GM18868 (cell line): ENCODE measurements at regions not wholly inside any gene's neighbourhood (a gene's known extent, or its start where the extent isn't known, plus 50 kb on each side); places are given as distances from the start of the nearest gene placed in this dataset.

Source experiments
- ATAC-seq: cut with Tn5 transposase; IDR thresholded peaks from one replicate; pipeline ENCODE4 v1.9.1; 2021; ENCODE audit warnings: mild to moderate bottlenecking, moderate library complexity; ENCODE audit not compliant: unreplicated experiment

DNA sequence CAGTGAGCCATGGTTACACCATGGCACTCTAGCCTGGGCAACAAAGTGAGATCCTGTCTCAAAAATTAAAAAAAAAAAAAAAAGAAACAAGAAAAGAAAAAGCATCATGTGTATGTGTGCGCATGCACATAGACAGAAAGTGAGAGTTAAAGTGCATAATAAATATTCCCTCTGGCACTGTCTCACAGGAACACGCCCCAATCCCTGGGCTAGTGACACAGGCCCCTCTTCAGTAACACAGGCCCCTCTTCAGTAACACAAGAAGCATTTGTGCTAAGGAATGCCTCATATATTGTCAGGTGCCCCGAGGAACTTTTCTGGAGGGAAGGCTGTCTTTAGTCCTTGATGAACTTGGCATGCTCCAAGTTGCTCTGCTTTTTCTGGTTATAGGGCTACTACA lies 57.5 kb downstream of the RPL27A start:
- ATAC-seq = no peak

DNA sequence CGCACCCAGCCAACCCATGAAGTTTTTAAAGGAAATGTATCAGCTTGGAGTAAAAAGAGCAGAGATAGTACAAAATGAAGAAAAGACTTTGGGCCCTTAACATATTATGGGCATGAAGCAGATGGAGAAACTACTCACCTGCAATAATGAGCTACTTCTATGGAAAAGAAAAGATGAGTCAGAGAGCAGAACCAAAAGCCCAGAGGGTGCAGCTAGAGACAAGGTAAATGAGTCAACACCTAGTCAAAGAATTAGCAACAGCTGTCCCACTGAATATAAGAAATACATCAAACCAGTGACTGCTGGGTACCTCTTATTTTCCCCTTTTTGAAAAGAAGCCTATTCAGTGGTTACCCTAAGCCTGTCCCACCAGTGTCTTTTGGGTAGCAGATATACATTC lies 61.8 kb downstream of the RPL27A start:
- ATAC-seq = no peak

DNA sequence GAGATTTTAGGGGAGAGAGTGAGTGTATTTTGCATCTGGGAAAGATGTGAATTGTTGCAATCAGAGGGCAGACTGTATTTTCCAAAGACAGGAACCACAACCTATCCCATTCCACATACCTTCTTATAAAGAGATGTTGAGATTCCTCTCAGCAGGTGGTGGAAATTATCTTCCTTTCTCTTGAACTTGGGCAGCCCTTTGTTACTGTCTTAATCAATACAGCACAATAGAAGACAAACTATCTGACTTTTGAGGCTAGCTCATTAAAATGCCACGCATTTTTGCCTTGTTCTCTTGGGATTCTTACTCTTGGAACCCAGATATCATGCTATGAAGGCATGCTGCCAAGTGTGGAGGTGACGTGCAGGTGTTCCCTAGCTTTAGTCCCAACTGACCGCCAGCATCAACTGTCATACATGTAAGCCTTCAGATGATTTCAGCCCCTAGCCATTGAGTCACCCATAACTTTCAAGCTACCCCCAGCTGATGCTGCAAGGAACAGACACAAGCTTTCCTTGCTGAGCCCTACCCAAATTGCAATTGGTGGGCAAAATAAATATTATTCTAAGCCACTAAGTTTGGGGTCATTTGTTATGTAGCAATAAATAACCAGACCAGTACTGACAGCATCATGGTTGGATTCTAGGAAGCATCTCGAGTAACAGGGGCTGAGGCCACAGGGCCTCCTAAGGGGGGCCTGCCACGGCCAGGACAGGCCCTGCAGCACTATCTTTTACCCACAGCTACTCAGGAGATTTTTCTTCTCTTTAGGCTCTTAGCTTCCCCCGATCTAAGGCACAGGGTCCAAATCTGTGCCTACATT lies 63.0 kb downstream of the RPL27A start:
- ATAC-seq = no peak

DNA sequence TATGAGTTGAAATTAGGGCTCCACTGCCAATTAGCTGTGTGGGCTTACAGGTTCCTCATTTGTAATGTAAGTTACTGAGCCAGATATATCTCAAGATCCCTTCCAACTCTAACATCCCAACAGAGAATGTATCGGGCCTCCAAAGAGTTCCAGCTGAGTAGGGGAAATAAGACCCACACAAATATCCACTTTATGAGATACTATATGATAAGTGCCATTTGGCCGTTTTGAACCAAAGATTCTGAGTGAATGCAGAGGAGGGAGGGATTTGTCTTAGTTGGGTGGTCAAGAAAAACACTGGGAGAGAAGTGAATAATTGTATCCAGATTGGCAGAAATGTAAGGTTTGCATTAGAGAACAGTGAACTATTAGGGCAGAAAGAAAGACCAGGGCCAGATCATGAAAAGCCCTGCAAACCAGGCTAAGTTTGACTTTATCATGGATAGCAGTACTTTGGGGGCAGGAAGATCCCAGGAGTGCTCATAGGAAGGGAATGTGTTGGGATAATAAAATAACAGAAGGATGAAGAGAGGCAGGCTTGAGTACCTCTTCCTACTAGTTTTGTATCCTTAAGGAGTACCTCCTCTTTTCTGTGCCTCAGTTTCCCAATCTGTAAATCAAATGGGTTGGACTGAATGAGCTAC lies 63.9 kb downstream of the RPL27A start:
- no peak for ATAC-seq

DNA sequence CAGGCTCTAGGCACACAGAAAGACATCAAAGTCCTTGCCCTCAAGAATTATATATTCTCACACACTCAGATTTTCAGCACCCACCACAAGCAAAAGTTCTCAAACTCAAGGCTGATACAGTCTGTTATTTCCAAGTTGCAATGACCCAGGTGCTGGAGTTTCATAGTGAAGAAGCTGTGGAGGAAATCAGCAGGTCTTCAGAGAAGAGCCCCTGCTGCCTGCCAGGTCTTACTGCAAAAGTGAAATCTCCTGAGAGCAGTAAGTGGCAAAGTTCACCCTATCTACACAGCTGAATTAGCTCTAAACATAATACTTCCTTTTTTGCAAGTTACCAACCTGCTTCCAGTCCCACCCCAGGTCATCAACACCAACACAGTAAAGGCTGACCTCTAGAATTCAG lies 64.6 kb downstream of the RPL27A start:
- no peak for ATAC-seq

DNA sequence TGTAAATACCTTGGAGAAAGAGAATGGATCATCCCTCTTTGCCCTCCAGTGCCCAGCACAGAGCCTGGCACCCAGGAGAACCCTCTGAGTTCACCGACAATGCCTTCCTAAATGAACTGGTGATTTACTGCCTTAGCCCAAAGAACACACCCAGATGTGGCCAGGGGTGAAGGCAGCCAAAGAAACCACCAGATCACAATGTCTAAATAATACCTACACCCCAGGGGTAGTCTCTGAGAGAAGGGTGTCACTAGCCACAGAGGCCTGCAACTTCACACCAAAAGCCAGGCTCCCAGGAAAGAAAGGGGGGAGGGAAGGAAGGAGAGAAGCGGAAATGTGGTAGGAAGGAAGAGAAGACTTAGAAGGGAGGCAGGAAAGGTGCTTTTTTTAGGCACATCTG lies 65.7 kb downstream of the RPL27A start:
- ATAC-seq = no peak

DNA sequence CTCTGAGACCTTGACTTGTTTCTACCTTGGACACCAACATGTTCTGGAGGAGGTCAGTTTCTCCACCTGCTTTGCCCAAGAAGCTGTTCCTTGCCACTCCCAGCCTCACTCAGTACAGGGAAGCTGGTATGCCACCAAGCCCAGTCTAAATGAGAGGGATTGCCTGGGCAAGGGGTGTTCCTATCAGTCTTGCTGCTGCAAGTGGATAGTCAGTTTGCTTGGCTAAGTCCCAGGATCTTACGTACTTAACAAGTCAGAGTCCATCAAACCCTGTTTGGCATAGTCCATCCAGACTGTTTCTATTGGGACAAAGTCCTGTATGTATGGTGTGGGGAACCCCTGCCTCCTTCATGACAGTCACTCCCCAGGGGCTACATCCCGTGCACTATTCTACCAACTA lies 66.6 kb downstream of the RPL27A start:
- ATAC-seq = no peak

DNA sequence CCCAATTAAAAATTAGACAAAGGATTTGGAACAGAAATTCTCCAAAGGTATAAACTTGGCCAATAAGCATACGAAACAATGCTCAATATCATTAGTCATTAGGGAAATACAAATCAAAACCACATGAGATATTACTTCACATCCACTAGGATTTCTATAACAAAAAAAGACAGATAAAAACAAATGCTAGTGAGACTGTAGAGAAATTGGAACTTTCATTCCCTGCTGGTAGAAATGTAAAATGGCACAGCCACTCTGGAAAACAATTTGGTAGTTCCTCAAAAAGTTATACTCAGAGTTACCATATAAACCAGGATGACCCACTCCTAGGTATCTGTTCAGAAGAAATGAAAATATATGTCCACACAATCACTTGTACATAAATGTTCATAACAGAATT lies 71.6 kb downstream of the RPL27A start:
- ATAC-seq = no peak

DNA sequence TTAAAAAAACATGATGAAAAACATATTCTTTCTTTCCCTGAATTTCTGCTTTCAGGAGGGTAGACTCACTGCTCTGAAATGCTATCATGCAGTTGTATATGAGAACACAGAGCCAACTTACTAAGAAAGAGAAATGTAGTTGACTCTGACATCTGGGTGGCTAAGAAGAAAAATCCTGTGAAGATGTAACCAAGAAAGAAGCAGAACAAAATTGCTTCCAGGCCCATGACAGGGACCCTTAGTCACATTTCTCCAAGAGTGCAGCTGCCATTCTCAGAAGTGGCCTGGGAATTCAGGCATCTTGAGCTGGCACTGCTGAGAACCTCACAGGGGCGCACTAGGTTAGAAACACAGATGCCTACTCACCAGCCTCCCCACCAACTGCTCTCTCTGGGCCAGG lies 73.6 kb downstream of the RPL27A start:
- ATAC-seq = no peak

DNA sequence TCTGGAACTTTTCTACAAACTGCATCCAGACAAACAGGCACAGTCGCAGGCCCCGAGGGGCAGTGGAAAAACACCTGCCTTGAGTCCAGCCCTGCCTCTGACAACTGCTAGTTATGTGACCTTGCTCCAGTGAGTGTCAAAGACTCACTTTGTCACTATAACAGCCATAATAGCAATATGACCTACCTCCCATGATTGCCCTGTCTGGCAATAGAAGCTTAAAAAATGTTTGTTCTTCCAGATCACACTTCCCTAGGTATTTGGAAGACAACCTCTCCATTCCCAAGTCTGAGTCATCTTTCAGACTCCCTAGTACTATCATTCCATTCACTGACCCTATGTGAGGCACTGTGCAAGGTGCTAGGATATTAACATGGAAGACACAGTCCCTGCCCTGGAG lies 74.5 kb downstream of the RPL27A start:
- ATAC-seq = no peak

DNA sequence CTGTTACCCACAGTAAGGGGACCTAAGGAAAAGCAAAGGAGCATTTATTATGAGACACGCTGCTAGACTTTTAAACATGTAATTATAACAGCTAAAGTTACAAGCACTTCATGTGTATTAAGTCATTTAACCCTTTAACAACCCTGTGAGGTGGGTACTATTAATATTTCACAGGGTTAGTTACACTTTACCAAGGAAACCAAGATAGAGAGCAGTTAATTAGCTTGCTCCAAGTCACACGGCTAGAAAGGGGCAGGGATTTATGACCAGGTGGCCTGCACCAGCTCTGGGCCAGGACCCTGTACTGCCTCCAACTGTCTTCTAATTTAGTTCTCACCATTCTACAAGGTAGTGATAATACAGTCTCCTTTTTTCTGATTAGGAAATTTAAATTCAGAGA lies 74.9 kb downstream of the RPL27A start:
- ATAC-seq = no peak

DNA sequence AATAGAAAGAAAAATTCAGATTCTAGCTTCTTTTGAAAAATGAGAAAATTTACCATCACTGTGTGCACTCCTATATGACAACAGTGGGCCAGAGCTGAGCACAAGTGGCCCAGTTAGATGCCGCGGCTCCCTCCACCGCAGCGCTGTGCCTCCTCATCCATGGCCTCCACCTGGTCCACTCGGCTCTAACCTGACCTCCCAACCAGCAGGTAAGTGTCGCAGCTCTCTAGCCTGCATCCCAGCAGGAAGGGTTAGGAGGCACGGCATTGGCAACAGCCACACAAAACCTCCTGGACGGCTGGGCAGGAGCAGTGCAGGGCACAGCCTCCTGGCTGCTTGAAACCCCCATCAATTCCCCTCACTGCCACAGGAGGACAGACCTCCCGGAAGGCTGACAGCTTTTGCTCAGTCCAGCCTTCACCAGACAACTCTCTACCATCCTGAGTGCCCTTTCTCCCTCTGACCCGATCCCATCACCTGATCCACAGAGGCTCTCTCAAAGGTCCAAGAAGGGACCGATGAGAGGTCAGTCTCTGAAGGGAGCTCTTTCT lies 76.1 kb downstream of the RPL27A start:
- ATAC-seq = no peak

DNA sequence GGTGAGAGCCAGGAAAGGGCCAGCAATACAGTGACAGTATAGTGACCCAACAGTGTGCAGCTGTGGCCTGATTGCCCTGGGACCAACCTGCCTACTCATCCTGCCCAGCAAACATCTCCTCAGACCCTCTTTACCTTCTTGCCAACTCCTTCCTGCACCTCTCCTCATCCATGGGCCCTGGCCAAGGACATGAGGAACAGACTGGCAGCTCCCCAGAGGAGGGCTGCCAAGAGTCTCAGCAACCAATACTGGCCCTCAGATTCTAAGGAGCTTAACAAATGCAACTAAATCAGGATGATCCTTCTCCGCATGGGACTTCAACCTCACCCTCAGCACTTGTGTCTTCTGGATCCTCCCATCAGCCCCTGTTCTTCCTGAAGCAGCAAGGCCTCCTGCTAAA lies 77.0 kb downstream of the RPL27A start:
- ATAC-seq = no peak

DNA sequence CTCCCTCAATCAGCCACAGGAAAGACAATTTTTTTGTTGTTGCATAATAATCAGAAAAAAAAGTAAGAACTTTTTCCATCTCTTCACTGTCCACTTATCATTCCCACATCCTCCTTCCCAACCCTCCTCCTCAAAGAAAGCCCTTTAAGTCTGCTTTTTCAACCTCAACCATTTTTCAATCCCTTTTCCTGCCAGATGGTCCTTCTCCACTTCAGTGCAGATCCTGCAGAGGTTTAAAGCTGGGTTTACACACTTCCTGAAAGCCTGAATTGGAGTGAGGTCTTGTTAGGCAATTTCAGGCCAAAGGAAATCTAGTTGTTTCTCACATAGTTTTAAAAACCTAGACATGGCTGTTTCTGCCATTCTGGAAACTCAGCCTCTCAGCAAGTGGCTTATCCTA lies 78.3 kb downstream of the RPL27A start:
- ATAC-seq = no peak

DNA sequence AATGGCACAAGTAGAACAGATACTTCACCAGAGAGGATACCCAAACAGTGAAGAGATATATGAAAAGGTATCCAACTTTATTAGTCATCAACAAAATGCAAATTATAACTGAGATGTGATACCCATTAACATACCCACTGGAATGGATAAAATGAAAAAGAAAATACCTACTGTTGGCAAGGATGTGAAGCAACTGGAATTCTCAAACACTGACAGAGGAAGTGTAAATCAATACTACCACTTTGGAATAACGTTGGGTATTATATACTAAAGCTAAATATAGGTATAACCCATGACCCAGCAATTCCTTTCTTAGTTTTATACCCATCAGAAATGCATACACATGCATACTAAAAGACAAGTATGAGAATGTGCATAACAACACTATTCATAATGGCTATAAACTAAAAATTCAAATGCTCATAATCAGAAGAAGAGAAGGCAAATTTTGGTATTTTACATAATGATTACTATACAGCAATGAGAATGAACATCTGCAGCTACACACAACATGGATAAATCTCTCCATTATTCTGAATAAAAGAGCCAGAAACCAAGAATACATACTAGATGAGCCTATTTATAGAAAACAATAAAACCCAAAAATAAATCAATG lies 80.6 kb downstream of the RPL27A start:
- no peak for ATAC-seq

DNA sequence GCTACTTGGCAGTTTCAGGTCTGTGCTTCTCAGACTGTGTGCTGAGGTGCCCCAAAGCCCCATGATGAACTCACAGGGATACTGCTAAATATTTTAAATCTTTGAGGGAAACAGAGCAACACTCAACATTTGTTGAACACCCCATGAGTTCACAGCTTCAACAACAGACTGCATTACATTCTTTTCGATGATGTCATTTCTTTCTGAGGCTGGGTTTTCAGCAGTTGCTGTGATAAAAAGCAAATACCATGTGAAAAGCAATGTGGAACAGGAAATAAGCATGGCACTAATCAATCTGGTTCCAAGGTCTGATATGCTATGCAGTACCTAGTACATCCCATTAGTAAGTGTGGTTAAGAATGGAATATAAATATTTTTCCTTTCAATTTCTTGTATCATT lies 82.7 kb downstream of the RPL27A start:
- ATAC-seq = no peak

DNA sequence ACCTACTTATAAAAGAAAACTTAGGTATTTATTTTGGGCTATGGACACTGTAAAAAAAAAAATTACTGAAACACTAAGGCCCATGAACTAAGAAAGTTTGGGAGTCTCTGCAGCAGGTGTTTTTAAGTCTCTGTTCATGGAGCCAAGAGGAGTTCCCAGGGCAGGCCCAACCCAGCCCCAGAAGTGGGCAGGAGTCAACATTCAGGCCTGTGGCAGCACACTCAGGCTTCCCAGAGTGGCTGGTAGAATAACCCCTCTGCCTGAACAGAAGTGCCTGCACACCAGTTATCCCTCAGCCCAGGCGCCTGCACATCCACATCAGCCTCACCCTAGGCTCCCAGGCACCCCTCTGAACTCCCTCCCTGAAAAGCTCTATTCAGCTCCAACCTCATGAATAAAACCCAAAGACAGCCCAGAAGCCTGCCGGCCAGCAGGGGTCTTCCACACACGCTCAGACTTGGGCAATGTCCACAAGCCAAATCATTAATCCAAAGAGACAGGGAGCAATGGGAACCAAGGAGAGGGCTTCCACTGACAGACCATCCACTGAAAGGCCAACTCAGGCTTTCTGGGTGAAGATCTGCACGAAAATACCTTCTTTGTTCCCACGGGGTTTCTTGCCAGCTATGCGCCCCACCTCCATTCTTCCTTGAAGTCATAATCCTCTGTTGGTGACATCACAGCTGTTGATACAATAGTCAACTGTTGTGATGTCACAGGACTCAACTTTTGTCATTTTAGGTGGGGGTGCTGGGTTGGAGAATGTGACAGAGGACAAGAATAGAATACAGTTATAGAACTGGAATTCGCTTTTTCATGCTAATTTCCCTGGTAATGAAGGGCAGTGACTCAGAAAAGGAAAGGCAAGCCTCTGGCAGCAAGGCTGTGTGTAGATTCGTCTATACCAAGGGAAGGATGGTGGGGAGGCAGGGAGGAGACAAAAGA lies 83.7 kb downstream of the RPL27A start:
- no peak for ATAC-seq

DNA sequence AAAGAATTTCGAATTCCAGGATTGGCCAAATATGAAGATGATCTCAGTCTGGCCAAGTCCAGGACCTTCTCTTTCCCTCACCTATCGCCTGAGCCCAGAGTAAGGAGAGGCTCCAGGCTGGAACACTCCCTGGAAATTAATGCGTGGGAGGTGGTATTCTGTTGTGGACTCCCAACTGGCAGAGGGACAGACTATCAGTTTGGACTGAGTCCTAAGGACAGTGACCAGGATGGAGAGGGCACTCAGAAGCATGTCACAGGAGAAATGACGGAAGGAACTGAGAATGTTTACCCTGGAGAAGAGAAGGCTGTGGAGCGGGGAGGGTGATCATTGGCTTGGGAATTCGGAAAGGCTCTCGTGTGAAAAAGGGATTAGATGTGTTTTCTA lies 84.4 kb downstream of the RPL27A start:
- no peak for ATAC-seq

DNA sequence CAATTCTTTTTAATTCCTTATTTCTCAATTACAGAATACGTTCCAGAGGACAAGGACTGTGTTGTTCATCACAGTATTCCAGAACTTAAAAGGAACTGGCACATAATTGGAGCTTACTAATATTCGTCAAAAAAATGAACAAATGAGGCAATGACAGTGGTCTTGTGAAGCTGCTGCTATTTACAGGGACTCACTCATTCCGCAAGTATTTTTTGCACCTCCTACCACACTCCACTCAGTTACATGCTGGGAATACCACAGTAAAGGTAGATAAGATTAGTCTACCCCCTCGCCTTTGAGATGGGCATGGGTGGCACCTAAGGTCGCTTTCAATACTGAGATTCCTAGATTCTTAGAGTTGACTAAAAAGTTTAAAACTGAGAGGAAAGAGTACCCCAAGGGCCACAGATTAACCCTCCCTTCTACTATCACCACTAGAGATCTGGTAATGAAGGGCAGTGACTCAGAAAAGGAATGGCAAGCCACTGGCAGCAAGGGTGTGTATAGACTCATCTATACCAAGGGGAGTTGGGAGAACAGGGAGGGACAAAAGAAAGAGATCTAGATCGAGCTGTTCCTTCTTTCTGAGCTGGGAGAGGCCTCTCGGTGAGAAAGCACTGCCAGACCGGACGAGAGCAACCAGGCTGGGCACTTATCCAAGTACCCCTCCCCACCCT lies 85.0 kb downstream of the RPL27A start:
- no peak for ATAC-seq

DNA sequence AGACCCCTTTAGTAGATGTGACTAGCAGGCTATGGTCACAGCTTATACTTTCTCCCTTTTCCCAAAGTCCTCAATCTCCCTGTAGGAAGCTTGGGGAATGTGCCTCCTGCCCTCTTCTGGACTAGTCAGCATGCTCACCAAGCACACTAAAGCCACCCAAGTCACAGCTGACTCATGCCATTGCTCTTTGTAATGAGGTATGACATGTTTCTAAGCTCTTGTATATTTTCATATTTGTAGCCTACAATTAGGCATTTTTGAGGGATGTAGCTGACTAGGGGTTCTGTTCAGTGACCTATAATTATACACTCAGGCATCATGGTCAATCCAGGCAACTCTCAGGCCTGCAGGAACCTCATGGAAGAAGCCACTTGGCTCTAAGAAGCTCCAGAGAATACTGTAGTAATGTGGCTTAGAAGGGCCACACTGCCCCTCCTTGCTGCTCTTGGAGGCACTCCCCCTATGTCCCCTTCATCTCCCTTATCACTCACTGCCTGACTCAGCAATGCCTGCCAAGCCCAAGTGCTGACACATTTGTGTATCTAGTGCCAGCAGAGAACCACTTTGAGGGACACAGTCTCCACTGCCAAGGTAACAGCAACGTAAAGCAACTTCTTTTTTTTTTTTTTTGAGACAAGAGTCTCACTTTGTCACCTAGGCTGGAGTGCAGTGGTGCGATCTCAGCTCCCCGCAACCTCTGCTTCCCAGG lies 86.2 kb downstream of the RPL27A start:
- no peak for ATAC-seq
